ENCODE measurements at regions not wholly inside any gene's neighbourhood (a gene's known extent, or its start where the extent isn't known, plus 50 kb on each side); places are given as distances from the start of the nearest gene placed in this dataset.

- TF ChIP-seq CTCF (IDR thresholded peaks at IDR 0.05; ENCODE audit: insufficient read depth, low read length, poor library complexity, severe bottlenecking), result no peak
- no peaks in the 10 kb centered on the region for H3K27me3 ChIP-seq (ENCODE audit: control insufficient read depth, insufficient read depth, low read length)
- no peak overlapping the region for H3K4me3 ChIP-seq (ENCODE audit: low read depth, low read length)
- DNase-seq (ENCODE audit: low read depth), result no peak
- H3K36me3 ChIP-seq (ENCODE audit: control insufficient read depth, insufficient read depth, low read length), result no peaks in the 10 kb centered on the region
Measured at GRCh38 chr10:43772171-43772570, 123.5 kb upstream of the ZNF32 start.

- no peaks in the 10 kb centered on the region for H3K27me3 ChIP-seq (ENCODE audit: control insufficient read depth, insufficient read depth, low read length)
- H3K4me3 ChIP-seq (ENCODE audit: low read depth, low read length), result no peak overlapping the region
- DNase-seq (ENCODE audit: low read depth), result no peak
- no peak for TF ChIP-seq CTCF (IDR thresholded peaks at IDR 0.05; ENCODE audit: insufficient read depth, low read length, poor library complexity, severe bottlenecking)
- H3K36me3 ChIP-seq (ENCODE audit: control insufficient read depth, insufficient read depth, low read length), result no peaks in the 10 kb centered on the region
Measured at GRCh38 chr10:43771675-43772074, 123.0 kb upstream of the ZNF32 start.

GRCh38 chr10:43765516-43765915, 116.8 kb upstream of the ZNF32 start:
- no peaks in the 10 kb centered on the region for H3K27me3 ChIP-seq (ENCODE audit: control insufficient read depth, insufficient read depth, low read length)
- no peak for DNase-seq (ENCODE audit: low read depth)
- no peak for TF ChIP-seq CTCF (IDR thresholded peaks at IDR 0.05; ENCODE audit: insufficient read depth, low read length, poor library complexity, severe bottlenecking)
- no peak overlapping the region for H3K4me3 ChIP-seq (ENCODE audit: low read depth, low read length)
- no peaks in the 10 kb centered on the region for H3K36me3 ChIP-seq (ENCODE audit: control insufficient read depth, insufficient read depth, low read length)

- no peak for DNase-seq (ENCODE audit: low read depth)
- TF ChIP-seq CTCF (IDR thresholded peaks at IDR 0.05; ENCODE audit: insufficient read depth, low read length, poor library complexity, severe bottlenecking), result no peak
- H3K27me3 ChIP-seq (ENCODE audit: control insufficient read depth, insufficient read depth, low read length), result no peaks in the 10 kb centered on the region
- no peak overlapping the region for H3K4me3 ChIP-seq (ENCODE audit: low read depth, low read length)
- no peaks in the 10 kb centered on the region for H3K36me3 ChIP-seq (ENCODE audit: control insufficient read depth, insufficient read depth, low read length)
Measured at GRCh38 chr10:43763846-43764245, 115.2 kb upstream of the ZNF32 start.

GRCh38 chr10:43760514-43760913, 111.8 kb upstream of the ZNF32 start:
- H3K4me3 ChIP-seq (ENCODE audit: low read depth, low read length), result no peak overlapping the region
- H3K36me3 ChIP-seq (ENCODE audit: control insufficient read depth, insufficient read depth, low read length), result no peaks in the 10 kb centered on the region
- no peaks in the 10 kb centered on the region for H3K27me3 ChIP-seq (ENCODE audit: control insufficient read depth, insufficient read depth, low read length)
- no peak for TF ChIP-seq CTCF (IDR thresholded peaks at IDR 0.05; ENCODE audit: insufficient read depth, low read length, poor library complexity, severe bottlenecking)
- DNase-seq (ENCODE audit: low read depth), result no peak

- TF ChIP-seq CTCF (IDR thresholded peaks at IDR 0.05; ENCODE audit: insufficient read depth, low read length, poor library complexity, severe bottlenecking), result no peak
- H3K27me3 ChIP-seq (ENCODE audit: control insufficient read depth, insufficient read depth, low read length), result no peaks in the 10 kb centered on the region
- no peak for DNase-seq (ENCODE audit: low read depth)
- no peaks in the 10 kb centered on the region for H3K36me3 ChIP-seq (ENCODE audit: control insufficient read depth, insufficient read depth, low read length)
- no peak overlapping the region for H3K4me3 ChIP-seq (ENCODE audit: low read depth, low read length)
Measured at GRCh38 chr10:43759216-43759615, 110.5 kb upstream of the ZNF32 start.

Measured in kidney epithelial cell (primary cell).